Progenitor cell of endocrine pancreas (in vitro differentiated cells): ENCODE measurements at regions not wholly inside any gene's neighbourhood (a gene's known extent, or its start where the extent isn't known, plus 50 kb on each side); places are given as distances from the start of the nearest gene placed in this dataset.

Source experiments
- DNase-seq: peaks from one replicate; pipeline ENCODE4 v3.0.0; 2021; ENCODE audit warnings: low spot score; ENCODE audit not compliant: unreplicated experiment
- H3K27ac Mint-ChIP-seq: 2 replicates; pipeline ENCODE4 v1.8.0; 2021; ENCODE audit warnings: mild to moderate bottlenecking, moderate library complexity, mixed read lengths
- H3K27me3 Mint-ChIP-seq: 2 replicates; pipeline ENCODE4 v1.8.0; 2021; ENCODE audit warnings: mixed read lengths
- H3K36me3 Mint-ChIP-seq: 2 replicates; pipeline ENCODE4 v1.8.0; 2022; ENCODE audit warnings: mixed read lengths; ENCODE audit not compliant: insufficient read depth
- H3K4me1 Mint-ChIP-seq: 2 replicates; pipeline ENCODE4 v1.8.0; 2021; ENCODE audit warnings: low read depth, mixed read lengths
- H3K4me3 Mint-ChIP-seq: 2 replicates; pipeline ENCODE4 v1.8.0; 2021; ENCODE audit warnings: low read depth, mild to moderate bottlenecking, moderate library complexity, mixed read lengths
- H3K9me3 Mint-ChIP-seq: 2 replicates; pipeline ENCODE4 v1.8.0; 2021; ENCODE audit warnings: low read depth, mixed read lengths
- TF ChIP-seq, protein P1 (sequence below): fragments of 200-600 bp; sonication (generic); IDR thresholded peaks from one replicate; pipeline ENCODE4 v1.5.0; 2021; ENCODE audit warnings: antibody characterized with exemption, mild to moderate bottlenecking; ENCODE audit not compliant: unreplicated experiment

DNA sequence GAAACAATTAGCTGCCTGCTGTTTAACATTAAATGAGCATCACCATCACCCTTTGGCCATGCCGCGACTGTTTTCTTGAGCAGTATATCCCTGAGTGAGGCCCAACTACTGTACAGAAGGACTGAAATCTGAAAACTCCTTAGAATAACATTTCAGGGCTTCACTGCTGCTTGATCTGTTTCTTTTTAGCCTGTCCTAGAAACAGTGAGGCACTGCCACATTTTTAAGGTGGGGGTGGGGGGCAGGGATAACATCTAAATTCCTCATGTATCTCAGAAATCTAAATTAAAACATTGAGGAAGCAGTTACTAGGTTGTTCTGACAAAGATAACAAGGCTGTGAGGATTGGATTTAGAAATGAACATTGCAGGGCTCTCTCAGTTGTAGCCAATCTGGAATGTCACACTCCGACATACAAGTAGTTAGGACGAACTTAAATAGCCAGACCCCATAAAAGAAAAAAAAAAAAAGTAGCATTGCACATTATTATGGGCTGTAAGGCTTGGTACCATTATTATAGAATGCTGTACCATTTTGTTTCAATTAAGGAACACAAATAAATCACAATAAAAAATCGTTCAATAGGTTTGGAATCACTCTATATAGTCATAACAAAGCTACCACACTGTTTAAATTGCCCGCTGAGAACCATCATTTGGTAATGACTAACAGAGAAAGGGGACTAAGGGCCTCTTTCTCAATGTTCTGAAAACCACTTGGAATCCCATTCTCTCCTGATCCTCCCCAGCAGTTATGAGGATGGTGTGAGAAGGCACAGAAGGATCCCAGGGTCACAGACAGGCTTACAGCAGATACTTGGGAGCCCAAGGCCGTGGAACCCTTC is 256.1 kb downstream of the INHBA start:
- H3K27ac Mint-ChIP-seq: no peak overlapping the region
- H3K4me3 Mint-ChIP-seq: no peak overlapping the region
- H3K27me3 Mint-ChIP-seq: no peaks in the 10 kb centered on the region
- H3K36me3 Mint-ChIP-seq: no peaks in the 10 kb centered on the region
- TF ChIP-seq, protein P1, sequence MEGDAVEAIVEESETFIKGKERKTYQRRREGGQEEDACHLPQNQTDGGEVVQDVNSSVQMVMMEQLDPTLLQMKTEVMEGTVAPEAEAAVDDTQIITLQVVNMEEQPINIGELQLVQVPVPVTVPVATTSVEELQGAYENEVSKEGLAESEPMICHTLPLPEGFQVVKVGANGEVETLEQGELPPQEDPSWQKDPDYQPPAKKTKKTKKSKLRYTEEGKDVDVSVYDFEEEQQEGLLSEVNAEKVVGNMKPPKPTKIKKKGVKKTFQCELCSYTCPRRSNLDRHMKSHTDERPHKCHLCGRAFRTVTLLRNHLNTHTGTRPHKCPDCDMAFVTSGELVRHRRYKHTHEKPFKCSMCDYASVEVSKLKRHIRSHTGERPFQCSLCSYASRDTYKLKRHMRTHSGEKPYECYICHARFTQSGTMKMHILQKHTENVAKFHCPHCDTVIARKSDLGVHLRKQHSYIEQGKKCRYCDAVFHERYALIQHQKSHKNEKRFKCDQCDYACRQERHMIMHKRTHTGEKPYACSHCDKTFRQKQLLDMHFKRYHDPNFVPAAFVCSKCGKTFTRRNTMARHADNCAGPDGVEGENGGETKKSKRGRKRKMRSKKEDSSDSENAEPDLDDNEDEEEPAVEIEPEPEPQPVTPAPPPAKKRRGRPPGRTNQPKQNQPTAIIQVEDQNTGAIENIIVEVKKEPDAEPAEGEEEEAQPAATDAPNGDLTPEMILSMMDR: no peak
- no peak for DNase-seq
- H3K9me3 Mint-ChIP-seq: no peaks in the 10 kb centered on the region
- H3K4me1 Mint-ChIP-seq: peaks cover 10% of the 10 kb centered on the region

DNA sequence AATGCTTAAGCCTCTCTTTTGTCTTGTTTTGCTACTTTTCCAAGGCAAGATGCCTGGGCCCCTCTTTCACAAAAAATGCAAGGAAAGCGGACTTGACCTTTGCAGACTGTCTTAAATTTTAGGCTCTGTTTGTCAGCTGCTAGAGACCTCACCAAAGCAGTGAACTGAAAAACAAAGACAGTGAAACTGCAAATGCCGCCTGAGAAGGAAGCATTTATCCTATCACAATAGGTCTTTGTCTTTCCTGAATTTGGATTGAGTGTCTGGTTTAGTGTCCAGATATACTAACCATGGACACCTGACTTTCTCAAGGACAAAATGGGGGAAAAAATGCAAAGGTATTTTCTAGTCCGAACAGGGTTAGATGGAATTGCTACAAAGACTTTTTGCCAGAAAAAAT is 256.9 kb downstream of the INHBA start:
- peaks cover 10% of the 10 kb centered on the region for H3K4me1 Mint-ChIP-seq
- H3K4me3 Mint-ChIP-seq: no peak overlapping the region
- H3K27me3 Mint-ChIP-seq: no peaks in the 10 kb centered on the region
- DNase-seq: no peak
- H3K36me3 Mint-ChIP-seq: no peaks in the 10 kb centered on the region
- no peak overlapping the region for H3K27ac Mint-ChIP-seq
- TF ChIP-seq, protein P1: no peak
- no peaks in the 10 kb centered on the region for H3K9me3 Mint-ChIP-seq

DNA sequence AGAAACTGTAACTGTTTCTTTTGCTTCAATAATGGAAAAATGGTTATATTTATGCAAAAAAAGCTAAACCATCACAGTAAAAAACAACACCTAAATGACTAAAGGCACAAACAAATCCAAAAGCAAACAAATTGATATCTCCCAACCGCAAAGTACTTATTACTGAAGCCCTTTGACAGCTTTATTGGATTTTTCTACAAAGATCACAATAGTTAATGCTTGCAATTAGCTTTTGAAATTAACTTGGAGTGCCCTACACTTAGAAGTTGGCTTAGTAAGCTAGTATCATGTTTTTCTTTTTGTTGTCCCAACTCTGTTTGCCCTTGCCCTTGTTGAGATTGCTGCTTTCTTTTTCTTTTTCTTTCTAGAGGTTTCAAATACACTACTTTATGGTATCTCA is 257.5 kb downstream of the INHBA start:
- no peak for DNase-seq
- no peaks in the 10 kb centered on the region for H3K27me3 Mint-ChIP-seq
- no peaks in the 10 kb centered on the region for H3K36me3 Mint-ChIP-seq
- H3K4me1 Mint-ChIP-seq: peaks cover 10% of the 10 kb centered on the region
- TF ChIP-seq, protein P1: no peak
- no peak overlapping the region for H3K27ac Mint-ChIP-seq
- H3K9me3 Mint-ChIP-seq: no peaks in the 10 kb centered on the region
- H3K4me3 Mint-ChIP-seq: no peak overlapping the region

DNA sequence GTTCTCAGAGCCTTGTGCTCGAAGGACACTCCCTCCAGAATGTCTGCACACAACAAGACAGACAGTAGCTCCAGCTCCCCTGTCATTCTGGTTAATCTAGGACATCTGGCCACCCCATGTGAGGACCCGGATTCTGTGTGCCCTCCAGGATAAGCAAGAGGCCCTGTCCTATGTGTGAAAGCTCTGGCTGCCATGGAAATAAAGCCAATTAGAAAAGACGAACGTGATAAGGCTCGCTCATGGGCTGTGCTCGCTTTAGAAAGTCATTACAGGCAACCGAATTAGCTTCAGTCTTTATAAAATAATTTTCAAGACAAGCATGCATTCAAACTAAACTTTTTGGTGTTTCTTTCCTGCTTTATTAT is 263.4 kb downstream of the INHBA start:
- H3K27me3 Mint-ChIP-seq: peaks cover 3% of the 10 kb centered on the region
- no peaks in the 10 kb centered on the region for H3K36me3 Mint-ChIP-seq
- H3K27ac Mint-ChIP-seq: no peak overlapping the region

DNA sequence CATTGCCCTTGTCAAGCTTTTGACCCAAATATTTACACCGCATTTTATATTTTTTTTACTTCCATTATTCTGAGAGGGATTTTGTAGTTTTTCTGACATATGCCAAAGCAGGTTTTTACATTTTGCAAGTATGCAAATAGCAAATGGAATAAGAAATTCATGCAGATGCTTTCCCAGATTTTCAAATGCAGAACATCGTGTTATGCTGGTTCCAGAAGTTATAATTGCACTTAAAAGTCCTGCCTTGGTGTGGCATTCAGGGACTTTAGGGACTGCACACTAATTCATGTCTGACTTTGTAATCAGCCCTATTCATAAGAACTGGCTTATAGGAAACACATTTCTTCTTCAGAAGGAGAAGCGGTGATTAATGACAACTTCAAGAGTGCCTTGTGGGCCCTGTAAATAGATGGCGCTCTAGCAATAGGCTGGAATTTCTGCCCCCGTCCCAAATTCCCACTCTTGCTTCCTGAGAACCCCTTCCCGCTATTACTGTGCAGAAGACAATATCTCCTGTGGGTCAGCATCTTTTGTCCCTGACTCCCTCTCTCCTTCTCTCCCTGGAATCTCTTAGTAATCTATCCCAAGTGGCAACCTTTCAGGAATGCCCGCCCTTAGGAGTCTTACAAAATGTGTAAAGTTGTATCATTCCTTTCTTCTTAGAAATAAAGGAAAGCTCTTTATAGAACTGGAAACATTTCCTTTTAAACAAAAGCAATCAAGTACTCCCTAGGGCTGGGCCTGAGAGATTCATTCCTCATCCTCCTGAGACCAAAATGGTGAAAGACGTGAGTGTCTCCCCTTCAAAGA is 264.0 kb downstream of the INHBA start:
- Mint-ChIP-seq H3K27me3 (peaks cover 3% of the 10 kb centered on the region), H3K36me3 (no peaks in the 10 kb centered on the region), H3K27ac (no peak overlapping the region), H3K4me1 (peaks cover 4% of the 10 kb centered on the region), H3K9me3 (peaks cover 9% of the 10 kb centered on the region), H3K4me3 (no peak overlapping the region)
- no peak for DNase-seq
- TF ChIP-seq, protein P1: no peak

More for the DNA sequence above, 263.4 kb downstream of the INHBA start:
- Mint-ChIP-seq H3K9me3 (peaks cover 9% of the 10 kb centered on the region), H3K4me3 (no peak overlapping the region), H3K4me1 (peaks cover 4% of the 10 kb centered on the region)
- TF ChIP-seq, protein P1: no peak
- no peak for DNase-seq
